IMR-90 (cell line): ENCODE measurements at regions not wholly inside any gene's neighbourhood (a gene's known extent, or its start where the extent isn't known, plus 50 kb on each side); places are given as distances from the start of the nearest gene placed in this dataset.

ENCODE experiments used
- ATAC-seq: fragments of 200-7000 bp; cut with Tn5 transposase; 2 replicates; pipeline ENCODE4 v1.9.1; 2020; ENCODE audit warnings: low read depth, mild to moderate bottlenecking, moderate library complexity
- BruUV-seq: library from RNA; stranded (reverse); fragments of 400-500 nt; replicated peaks from 2 replicates; lab custom pipeline; 2021; lab: Mats Ljungman, UMichigan
- CTCF ChIA-PET: fragments of 300-600 bp; formaldehyde crosslinking; extraction: SDS; loops from one replicate; lab custom pipeline; 2021; ENCODE audit warnings: antibody characterized with exemption; lab: Yijun Ruan, JAX
- POLR2A ChIA-PET: fragments of 300-600 bp; sonication (Branson Sonifier 250); formaldehyde crosslinking; loops from one replicate; lab custom pipeline; 2022; ENCODE audit warnings: antibody characterized with exemption; ENCODE audit not compliant: unreplicated experiment; lab: Charles Lee
- DNase-seq: peaks from one replicate; pipeline ENCODE4 v3.0.0; 2013
- H2AFZ ChIP-seq: replicated peaks from 2 replicates; pipeline ENCODE3; 2013; ENCODE audit warnings: low read length, mild to moderate bottlenecking; ENCODE audit not compliant: poor library complexity
- H2AK5ac ChIP-seq: 2 replicates; pipeline ENCODE4 v1.6.1; 2013; ENCODE audit warnings: low read depth, low read length, inconsistent platforms
- H2AK9ac ChIP-seq: replicated peaks from 2 replicates; pipeline ENCODE3; 2013; ENCODE audit warnings: mild to moderate bottlenecking, low read depth, low read length, moderate library complexity; ENCODE audit not compliant: poor library complexity
- H2BK120ac ChIP-seq: 2 replicates; pipeline ENCODE4 v1.6.1; 2013; ENCODE audit warnings: low read depth, low read length, inconsistent platforms
- H2BK15ac ChIP-seq: 3 replicates; pipeline ENCODE4 v1.6.1; 2013; ENCODE audit warnings: low read depth, low read length, inconsistent platforms
- H2BK20ac ChIP-seq: 2 replicates; pipeline ENCODE4 v1.6.1; 2013; ENCODE audit warnings: low read depth, mild to moderate bottlenecking, inconsistent platforms, low read length, moderate library complexity
- H2BK5ac ChIP-seq: 2 replicates; pipeline ENCODE4 v1.6.1; 2013; ENCODE audit warnings: mild to moderate bottlenecking, low read depth, low read length, inconsistent platforms; ENCODE audit not compliant: poor library complexity, severe bottlenecking
- H3K14ac ChIP-seq: replicated peaks from 2 replicates; pipeline ENCODE4 v1.6.1; 2013; ENCODE audit warnings: low read depth, low read length, inconsistent platforms
- H3K18ac ChIP-seq: 2 replicates; pipeline ENCODE4 v1.6.1; 2013; ENCODE audit warnings: low read depth, low read length, control low read depth
- H3K23ac ChIP-seq: 2 replicates; pipeline ENCODE4 v1.6.1; 2013; ENCODE audit warnings: low read depth, low read length, inconsistent platforms
- H3K27ac ChIP-seq: 2 replicates; pipeline ENCODE4 v1.5.1; 2013; ENCODE audit warnings: mild to moderate bottlenecking, control low read depth, low read length; ENCODE audit not compliant: insufficient read depth
- H3K27me3 ChIP-seq: 2 replicates; pipeline ENCODE4 v1.6.1; 2013; ENCODE audit warnings: low read length; ENCODE audit not compliant: control insufficient read depth, insufficient read depth
- H3K36me3 ChIP-seq: 2 replicates; pipeline ENCODE4 v1.6.1; 2013; ENCODE audit warnings: low read length, mixed read lengths; ENCODE audit not compliant: control insufficient read depth, insufficient read depth
- H3K4ac ChIP-seq: 2 replicates; pipeline ENCODE4 v1.6.1; 2013; ENCODE audit warnings: low read depth, low read length, inconsistent platforms
- H3K4me1 ChIP-seq: 2 replicates; pipeline ENCODE4 v1.6.1; 2013; ENCODE audit warnings: low read length, mixed read lengths; ENCODE audit not compliant: control insufficient read depth, insufficient read depth
- H3K4me2 ChIP-seq: 2 replicates; pipeline ENCODE4 v1.6.1; 2013; ENCODE audit warnings: low read depth, mild to moderate bottlenecking, control low read depth, low read length, moderate library complexity
- H3K4me3 ChIP-seq: 2 replicates; pipeline ENCODE4 v1.5.1; 2013; ENCODE audit warnings: low read depth, mild to moderate bottlenecking, control low read depth, low read length, moderate library complexity; ENCODE audit not compliant: insufficient read depth
- H3K56ac ChIP-seq: 2 replicates; pipeline ENCODE4 v1.6.1; 2013; ENCODE audit warnings: low read length, inconsistent platforms; ENCODE audit not compliant: insufficient read depth; ENCODE audit errors: extremely low read depth
- H3K79me1 ChIP-seq, 2 experiments: 2 replicates each; pipeline ENCODE4 v1.6.1; 2013; ENCODE audit warnings: low read length in 2 of 2, inconsistent platforms in 1 of 2, low read depth in 1 of 2
- H3K9ac ChIP-seq: 2 replicates; pipeline ENCODE4 v1.6.1; 2013; ENCODE audit warnings: low read depth, low read length, control low read depth
- H3K9me1 ChIP-seq: 2 replicates; pipeline ENCODE4 v1.6.1; 2013; ENCODE audit warnings: low read length, inconsistent platforms; ENCODE audit not compliant: insufficient read depth
- H3K9me3 ChIP-seq: 2 replicates; pipeline ENCODE4 v1.6.1; 2013; ENCODE audit warnings: low read length; ENCODE audit not compliant: control insufficient read depth, insufficient read depth
- H4K20me1 ChIP-seq: 2 replicates; pipeline ENCODE4 v1.6.1; 2013; ENCODE audit warnings: low read length, inconsistent platforms; ENCODE audit not compliant: insufficient read depth
- H4K5ac ChIP-seq: 2 replicates; pipeline ENCODE4 v1.6.1; 2013; ENCODE audit warnings: mild to moderate bottlenecking, low read depth, low read length, control low read depth
- H4K8ac ChIP-seq, 2 experiments: 2 replicates each; pipeline ENCODE4 v1.6.1; 2013; ENCODE audit warnings: low read depth in 2 of 2, low read length in 2 of 2, control low read depth in 1 of 2, inconsistent platforms in 1 of 2
- H4K91ac ChIP-seq: 2 replicates; pipeline ENCODE4 v1.6.1; 2013; ENCODE audit warnings: low read depth, low read length, inconsistent platforms; ENCODE audit not compliant: insufficient read depth
- RCOR1 ChIP-seq: IDR thresholded peaks from 2 replicates; pipeline ENCODE4 v1.6.1; 2012; ENCODE audit warnings: mild to moderate bottlenecking, low read length, improper control_type of control experiment; ENCODE audit not compliant: insufficient replicate concordance
- WGBS, 2 experiments: methylation state at CpG; one replicate each; pipeline versions ENCODE4 v1.1.5 to v1.1.7; 2013; ENCODE audit warnings: missing lambda C conversion rate in 2 of 2; ENCODE audit not compliant: insufficient read length in 1 of 2; ENCODE audit errors: extremely low coverage in 2 of 2; 5-methylcytosine and 5-hydroxymethylcytosine counted together
- dilution Hi-C: fragments of 300-500 bp; cut with HindIII; formaldehyde crosslinking; loops from one replicate; pipeline ENCODE4 v1.14.3; 2018; ENCODE audit warnings: low sequenced_read_pairs; ENCODE audit not compliant: unreplicated experiment
- in situ Hi-C: fragments of 300-500 bp; cut with MboI; formaldehyde crosslinking; loops from 3 replicates; pipeline ENCODE4 v1.14.3; 2019; ENCODE audit warnings: low sequenced_read_pairs, inconsistent platforms, mixed read lengths
- intact Hi-C: fragments of 100-400 bp; cut with micrococcal nuclease; formaldehyde crosslinking; loops from 2 replicates; pipeline ENCODE4 v1.10.0; 2022

- no peaks in the 10 kb centered on the region for H3K79me1 ChIP-seq
- H3K9ac ChIP-seq = no peak overlapping the region
- CTCF ChIA-PET = no interaction called here
- no peak overlapping the region for H3K27ac ChIP-seq
- intact Hi-C loops (no loop called here), in situ Hi-C loops (no loop called here), dilution Hi-C loops (no loop called here)
- POLR2A ChIA-PET = no interaction called here
- no peak overlapping the region for H4K91ac ChIP-seq
- no peak overlapping the region for H2AFZ ChIP-seq
- no peak overlapping the region for H3K56ac ChIP-seq
- no peak overlapping the region for H2AK5ac ChIP-seq
- ATAC-seq (no peak), DNase-seq (peak; percentile 46)
- no peaks in the 10 kb centered on the region; the same call in 1 of the 2 replicates for H3K27me3 ChIP-seq
- H2BK5ac ChIP-seq = no peak overlapping the region
- no peaks in the 10 kb centered on the region for H3K36me3 ChIP-seq
- no peak for TF ChIP-seq RCOR1
- no peak overlapping the region for H3K4me2 ChIP-seq
- no peak overlapping the region for H2BK120ac ChIP-seq
- no peak overlapping the region for H4K8ac ChIP-seq
- H2AK9ac ChIP-seq = no peak overlapping the region
- no peak overlapping the region for H2BK15ac ChIP-seq
- H3K4me1 ChIP-seq = no peaks in the 10 kb centered on the region; the same call in 1 of the 2 replicates
- no peak overlapping the region for H3K14ac ChIP-seq
- no peak overlapping the region for H3K4ac ChIP-seq
- H4K20me1 ChIP-seq = no peaks in the 10 kb centered on the region
- no peak overlapping the region for H3K4me3 ChIP-seq
- H3K18ac ChIP-seq = no peak overlapping the region
- H2BK20ac ChIP-seq = no peak overlapping the region
- H3K9me3 ChIP-seq = no peaks in the 10 kb centered on the region
- H3K23ac ChIP-seq = no peak overlapping the region
- no peaks in the 10 kb centered on the region for H3K9me1 ChIP-seq
- WGBS, 2 experiments = 83% methylated on average over 1 of the region's 4 CpGs; no CpG with 5 or more reads in 1 of the 2 experiments
- no peak overlapping the region for H4K5ac ChIP-seq
- BruUV-seq = no TSS peak
These were observed 307.3 kb downstream of the SV2B start for GRCh38 chr15:91407269-91407889.
